GM18507 (cell line): ENCODE measurements at regions not wholly inside any gene's neighbourhood (a gene's known extent, or its start where the extent isn't known, plus 50 kb on each side); places are given as distances from the start of the nearest gene placed in this dataset.
A peak's percentile ranks its signal among the peaks of the same experiment; 100 is the strongest.

ENCODE experiments used
- DNase-seq: peaks from one replicate; pipeline ENCODE4 v3.0.0; 2011; ENCODE audit warnings: low read depth; ENCODE audit not compliant: insufficient read length; ENCODE audit errors: extremely low spot score
- FAIRE-seq: peaks from 2 replicates; lab custom pipeline; 2011; peaks lifted over from hg19 to GRCh38; lab: Jason Lieb, UNC

DNA sequence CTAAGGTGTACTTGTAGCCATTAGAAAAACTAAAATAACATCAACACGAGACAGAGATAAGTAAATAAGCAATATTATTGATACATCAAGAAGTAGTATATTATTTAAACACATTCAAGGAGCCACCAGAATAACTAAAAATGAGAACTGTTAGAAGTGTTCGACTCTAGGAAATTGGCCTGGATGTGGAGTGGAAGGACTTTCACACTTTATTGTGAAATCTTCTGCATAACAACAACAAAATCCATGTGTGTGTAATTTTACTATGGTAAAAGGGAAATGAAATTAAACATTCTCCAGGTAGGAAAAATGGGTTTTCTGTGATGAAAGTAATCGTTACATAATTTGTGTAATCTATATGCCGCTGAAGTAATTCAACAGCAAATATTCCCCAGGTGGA lies 96.3 kb upstream of the RNF152 start:
- FAIRE-seq (no peak), DNase-seq (no peak)

DNA sequence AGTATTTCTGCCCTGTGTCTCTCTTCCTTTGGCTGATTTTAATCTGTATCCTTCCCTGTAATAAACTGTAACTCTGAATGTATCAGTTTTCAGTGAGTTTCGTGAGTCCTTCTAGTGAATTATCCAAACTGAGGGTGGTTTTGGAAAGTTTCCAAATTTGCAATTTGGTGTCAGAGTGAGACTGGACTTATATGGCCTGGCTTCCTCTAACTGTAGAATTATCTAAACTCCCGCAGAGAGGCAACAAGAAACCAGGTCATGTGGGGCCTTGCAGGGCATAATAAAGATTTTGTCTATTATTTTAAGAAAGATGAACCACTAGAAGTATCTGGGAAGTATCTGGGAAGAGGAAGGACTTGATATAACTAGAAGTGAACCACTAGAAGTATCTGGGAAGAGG lies 95.3 kb upstream of the RNF152 start:
- DNase-seq, result no peak
- FAIRE-seq, result no peak

DNA sequence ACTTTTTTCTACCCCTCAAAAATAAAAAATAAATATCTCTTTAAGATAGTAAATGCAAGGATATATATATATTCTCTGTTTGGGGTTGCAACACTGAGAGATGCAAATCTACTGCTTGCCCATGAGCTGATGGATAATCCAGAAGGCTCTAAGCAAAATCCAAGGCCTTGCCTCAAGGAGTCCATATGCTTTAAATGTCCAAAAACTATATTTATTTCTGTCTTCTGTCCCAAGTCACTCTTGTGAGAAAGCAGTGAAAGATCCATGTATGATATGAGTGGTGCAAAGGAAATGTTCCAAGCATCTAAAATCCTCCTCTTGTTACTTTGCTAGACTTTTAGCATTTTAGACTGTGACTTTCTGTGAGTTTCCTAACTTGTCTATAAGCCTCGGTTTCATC lies 92.9 kb upstream of the RNF152 start:
- FAIRE-seq, result no peak
- no peak for DNase-seq

DNA sequence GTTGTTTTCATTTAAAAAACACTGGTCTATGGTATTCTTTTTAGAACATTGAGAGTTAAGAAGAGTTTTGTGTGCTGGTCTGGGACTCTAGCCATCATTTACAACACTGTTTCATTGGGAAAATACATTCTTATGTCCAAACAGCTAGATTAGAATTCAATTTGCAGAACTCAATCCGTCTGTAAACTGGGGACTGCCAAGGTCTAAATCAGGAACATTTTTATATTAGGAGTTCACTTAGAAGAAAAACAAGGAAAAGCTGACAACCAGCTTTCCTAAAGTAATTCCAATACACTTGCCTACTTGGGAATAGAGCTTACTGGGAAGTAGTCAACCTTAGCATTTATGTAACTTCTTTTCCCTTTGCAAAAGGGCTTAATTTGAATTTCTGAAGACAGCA lies 91.5 kb upstream of the RNF152 start:
- no peak for FAIRE-seq

DNA sequence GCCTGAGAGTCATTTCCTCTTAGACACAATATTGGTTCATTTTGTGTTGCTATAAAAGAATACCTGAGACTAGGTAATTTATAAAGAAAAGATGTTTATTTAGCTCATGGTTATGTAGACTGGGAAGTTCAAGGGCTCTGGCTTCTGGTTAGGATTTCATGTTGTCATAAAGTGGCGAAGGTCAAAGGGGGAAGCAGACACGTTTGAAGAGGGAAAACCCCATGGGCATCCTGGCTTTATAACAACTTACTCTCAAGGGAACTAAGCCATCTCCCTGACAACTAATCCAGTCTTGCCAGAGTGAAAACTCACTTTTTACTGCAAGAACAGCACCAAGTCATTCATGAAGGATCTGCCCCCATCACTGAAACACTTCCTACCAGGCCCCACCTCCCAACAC lies 89.7 kb upstream of the RNF152 start:
- DNase-seq (no peak), FAIRE-seq (peak; percentile 59)

More for the DNA sequence above, 91.5 kb upstream of the RNF152 start:
- DNase-seq, result no peak

DNA sequence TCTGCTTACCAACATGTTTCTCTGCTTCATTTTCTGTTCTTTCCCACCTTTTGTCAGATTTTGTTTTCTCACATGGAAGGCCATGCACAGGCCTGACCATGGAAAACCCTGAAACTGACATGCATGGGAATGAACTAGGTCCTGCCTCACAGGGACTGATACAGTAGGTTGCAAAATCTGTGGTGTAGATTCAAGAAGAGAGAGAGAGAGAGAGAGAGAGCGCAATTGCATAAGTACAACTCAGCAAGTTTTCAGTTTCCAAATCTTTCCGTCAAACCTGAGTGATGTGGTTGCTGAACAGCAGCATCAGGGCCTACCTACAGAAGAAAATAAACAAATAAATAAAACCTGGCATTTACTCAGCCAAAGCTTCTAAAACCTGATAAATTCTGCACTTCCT lies 87.5 kb upstream of the RNF152 start:
- FAIRE-seq, result no peak
- DNase-seq, result no peak

DNA sequence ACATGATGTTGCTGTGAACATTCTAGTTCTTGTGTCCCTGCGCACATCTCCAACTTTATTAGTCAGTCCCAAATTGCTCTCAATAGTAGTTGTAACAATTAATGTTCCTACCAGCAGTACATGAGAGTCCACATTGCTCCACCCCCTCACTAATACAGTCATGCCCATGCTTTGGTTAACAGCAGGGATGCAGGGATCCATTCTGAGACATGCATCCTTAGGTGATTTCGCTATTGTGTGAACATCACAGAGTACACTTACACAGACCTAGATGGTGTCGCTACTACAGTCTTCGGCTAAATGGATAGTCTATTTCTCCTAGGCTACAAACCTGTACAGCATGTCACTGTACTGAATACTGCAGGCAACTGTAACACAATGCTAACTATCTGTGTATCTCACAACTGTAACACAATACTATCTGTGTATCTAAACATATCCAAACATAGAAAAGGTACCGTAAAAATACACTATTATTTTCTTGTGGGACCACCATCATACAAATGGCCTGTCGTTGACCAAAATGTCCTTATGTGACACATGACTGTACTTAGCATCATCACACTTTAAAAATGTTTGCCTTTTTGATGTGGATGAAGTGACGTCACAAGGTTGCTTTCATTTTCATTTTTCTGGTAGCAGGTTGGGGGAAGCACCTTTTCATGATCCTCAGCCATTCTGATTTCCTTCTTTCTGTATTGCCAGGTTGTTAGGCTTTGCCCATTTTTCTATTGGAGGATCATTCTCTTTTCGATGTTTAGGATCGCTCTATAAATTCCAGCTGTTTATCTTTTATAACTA lies 82.9 kb upstream of the RNF152 start:
- DNase-seq (no peak), FAIRE-seq (peak; percentile 33)

DNA sequence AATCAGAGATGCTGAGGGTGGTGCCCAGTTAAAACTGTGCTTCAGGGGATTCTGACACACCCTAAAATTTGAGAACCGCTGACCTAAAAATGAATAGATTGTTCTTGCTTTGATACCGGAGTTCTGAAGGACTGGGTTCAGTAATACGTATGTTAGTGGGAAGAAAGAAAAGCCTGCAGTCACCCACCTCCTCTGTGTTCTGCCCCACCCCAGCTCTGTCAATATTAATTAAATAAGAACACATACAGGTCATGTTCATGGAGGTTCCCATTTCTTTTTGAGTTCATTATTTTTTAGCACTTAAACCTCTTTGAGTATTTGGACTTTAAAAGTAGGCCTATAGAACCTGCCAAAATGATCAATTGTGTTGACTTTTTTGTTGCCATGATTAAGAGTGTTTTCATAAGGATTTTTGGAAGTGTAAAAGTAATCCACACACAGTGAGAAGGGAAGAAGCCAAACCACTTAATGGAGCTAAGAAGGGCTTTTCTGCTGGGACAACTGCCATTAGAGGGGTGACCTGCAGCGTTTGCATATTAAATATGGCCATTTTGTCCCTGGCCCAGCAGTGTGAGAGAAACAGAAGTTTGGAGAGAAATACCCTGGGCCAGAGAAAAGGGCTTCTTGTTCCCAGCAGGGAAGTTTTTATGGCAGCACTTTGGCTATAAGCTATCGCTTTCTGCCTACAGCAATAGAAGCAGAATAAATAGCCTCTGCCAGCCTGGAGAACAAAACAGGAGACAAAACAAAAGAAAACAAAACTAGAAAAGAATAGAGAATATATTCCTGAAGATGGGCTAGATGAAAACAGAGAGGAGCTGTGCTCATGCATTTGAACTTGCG lies 80.7 kb upstream of the RNF152 start:
- FAIRE-seq, result no peak
- no peak for DNase-seq

DNA sequence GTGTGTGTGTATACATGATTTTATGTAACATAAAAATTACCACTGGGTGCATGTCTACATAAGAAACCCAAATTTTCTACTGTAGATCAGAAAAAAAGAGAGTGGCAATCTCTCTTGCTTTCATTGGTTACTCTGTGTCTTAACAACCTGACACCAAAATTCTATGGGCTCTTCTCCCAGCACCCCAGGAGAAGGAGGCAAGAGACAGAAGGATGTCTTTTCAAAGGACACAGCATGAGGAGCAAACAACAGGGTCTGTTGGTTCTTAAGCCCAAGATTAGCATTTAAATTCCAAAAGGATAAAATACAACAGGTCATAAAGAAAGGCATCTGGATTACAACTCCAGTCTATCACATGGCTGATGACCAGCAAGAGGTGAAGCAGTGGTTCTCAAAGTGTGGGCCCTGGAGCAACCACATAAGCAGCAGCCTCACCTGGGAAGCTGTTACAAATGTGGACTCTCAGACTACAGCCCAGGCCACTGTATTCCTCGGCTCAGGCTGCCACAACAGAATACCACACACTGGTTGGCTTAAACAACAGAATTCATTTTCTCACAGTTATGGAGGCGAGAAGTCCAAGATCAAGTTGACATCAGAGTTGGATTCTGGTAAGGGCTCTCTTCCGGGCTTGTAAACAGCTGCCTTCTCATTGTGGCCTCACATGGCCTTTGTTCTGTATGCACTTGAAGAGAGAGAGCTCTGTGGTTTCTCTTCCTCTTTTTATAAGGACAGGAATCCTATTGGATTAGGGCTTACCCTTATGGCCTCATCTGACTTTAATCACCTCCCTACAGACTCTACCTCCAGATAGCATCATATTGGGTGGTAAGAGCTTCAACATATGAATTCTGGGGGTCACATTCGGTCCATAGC lies 79.8 kb upstream of the RNF152 start:
- FAIRE-seq (no peak), DNase-seq (no peak)

DNA sequence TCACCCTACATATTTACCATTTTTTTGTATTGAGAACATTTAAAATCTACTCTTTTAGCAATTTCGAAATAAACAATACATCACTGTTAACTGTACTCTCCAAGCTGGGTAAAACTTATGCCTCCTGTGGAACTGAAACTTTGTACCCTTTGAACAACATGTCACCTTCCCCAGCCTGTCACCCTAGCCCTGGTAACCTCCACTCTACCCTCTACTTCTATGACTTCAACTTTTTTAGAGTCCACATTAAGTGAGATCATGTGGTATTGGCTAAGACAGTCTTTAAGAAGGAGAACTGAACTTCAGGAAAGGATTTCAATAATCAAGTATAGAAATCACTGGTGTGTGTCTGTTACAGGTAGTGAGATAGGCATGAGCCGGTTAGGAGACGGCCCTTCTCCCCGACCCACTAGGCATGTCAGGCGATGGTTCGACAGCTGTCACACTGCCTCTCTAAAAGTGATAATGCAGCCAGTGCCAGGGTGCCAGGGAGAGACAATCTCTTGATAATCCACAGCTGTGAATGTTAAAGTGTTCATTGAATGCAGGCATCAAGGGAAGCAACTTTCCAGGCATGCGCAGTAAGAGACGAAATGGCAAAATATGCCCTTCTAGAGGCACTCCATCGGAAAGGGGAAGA lies 74.6 kb upstream of the RNF152 start:
- FAIRE-seq (no peak), DNase-seq (no peak)

DNA sequence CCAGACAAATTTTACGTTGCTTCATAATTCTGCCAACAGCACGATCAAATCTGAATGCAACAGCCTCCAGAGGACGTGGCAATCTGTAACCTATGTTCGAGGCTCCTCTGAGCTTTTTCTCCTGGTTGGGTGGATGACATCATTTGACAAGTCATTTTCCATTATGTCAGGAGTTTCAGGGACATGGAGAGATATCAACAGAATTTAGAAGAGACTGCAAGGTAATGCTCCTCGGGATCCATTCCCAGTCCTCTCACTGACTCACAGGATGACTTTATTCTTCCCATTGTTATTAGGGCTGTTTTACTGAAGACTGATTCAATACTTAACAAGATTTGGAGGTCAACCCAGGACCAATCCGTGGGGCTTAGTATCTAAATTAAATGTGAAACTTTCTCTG lies 72.5 kb upstream of the RNF152 start:
- no peak for FAIRE-seq
- no peak for DNase-seq

DNA sequence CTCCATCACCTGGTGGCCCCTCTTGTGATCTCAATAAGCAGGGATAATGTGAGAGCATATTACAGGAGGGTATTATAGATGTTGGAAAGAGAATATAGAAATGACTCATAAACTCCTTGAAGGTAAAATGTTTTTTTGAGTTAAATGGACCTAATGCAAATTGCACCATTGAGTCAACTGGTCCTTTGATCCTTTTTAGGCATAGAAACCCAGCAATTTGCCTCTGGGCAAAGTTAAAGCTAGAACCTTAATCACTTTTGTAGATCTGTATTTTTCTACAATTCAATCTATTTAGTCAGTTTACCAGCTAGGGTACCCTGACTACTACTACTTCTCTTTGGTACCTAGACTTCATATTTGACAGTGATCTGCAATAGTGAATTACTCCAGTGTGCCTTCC lies 71.8 kb upstream of the RNF152 start:
- FAIRE-seq (no peak), DNase-seq (no peak)

DNA sequence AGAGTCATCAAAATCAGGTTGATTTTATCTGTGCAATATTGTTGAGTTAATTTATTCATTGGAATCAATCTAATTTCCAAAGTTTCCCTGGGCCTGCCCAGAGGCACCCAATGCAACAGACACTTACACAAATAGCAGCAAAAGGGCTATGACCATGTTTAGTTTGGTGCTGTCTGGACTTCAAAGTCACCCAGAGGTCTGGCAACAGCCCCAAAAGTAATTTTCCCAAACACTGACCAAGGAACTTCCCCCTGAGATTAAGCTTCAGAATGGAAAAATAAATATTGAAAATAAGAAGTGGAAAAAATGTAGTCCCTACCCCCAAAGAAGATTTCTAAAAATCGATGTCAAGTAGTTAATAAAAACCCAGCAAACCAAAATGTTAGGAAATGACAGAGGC lies 70.9 kb upstream of the RNF152 start:
- no peak for FAIRE-seq
- DNase-seq, result no peak

DNA sequence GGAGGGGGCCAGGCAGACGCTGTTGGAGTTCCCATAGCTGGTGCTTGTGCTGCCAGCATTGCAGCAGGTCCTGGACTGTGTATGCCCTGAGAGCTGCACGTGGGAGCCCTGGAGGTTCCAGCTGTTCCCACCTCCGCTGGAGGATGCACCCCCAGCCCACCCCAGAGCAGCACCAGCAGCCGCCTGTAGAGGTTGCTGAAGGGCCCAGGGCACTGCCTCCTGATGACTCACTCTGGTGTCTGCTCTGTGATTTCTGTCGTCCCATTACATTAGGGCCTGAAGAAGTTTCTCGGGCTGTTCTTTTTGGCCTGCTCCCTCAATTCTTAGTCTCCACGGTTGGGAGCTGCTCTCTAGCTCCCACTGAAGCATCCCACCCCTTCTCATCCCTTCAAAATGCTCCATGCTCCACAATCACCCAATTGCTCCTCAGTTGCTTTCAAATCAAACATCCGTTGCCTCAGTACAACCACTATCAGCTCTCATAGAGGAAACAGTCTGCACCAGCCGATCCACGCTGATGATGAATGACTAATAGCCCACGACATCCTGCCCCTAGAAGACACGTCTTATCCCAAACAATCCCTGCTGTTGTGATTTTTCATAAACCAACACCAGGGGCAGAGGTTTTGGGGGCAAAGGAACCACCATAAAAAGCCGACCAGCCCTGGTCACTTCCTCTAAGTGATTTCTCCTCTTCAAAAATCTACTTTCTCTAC lies 65.2 kb upstream of the RNF152 start:
- FAIRE-seq (no peak), DNase-seq (no peak)

DNA sequence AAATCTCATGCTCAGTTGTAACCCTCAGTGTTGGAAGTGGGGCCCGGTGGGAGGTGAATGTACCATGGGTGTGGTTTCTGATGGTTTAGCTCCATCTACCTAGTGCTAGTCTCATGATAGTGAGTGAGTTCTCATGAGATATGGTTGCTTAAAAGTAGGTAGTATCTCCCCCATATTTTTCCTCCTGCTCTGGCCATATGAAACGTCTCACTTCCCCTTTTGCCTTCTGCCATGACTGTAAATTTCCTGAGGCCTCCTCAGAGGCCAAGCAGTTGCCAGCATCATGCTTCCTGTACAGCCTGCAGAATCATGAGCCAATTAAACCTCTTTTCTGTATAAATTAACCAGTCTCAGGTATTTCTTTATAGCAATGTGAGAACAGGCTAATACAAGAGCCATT lies 62.8 kb upstream of the RNF152 start:
- FAIRE-seq (peak; percentile 87), DNase-seq (no peak)

DNA sequence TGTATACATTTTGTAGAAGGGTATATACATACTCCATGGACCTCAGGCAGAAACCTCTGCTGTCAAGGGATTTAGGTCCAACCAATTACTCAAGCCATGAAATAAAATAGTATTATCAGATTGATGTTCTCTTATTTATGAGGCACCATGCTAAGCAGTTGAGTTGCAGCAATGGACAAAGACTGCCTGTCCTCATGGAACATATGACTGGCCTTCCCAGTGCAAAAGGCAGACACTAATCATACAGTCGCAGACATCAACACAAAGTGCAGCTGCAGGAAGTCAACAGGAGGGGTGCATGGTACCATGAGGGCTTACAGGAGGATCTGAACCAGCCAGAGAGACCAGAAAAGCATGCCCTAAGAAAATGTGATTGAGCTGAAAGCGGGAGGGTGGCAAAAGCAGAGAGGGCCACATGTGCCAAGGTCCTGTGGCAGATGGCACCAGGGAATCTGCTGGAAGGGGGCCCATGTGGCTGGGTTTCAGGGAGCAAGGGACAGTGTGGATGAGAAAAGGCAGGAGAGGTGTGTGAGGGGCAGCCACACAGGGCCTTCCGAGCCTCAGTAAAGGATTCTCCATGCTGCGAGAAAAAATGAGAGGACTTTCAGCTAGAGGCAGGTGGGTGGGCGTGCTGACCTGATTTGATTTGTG lies 61.4 kb upstream of the RNF152 start:
- FAIRE-seq, result no peak

DNA sequence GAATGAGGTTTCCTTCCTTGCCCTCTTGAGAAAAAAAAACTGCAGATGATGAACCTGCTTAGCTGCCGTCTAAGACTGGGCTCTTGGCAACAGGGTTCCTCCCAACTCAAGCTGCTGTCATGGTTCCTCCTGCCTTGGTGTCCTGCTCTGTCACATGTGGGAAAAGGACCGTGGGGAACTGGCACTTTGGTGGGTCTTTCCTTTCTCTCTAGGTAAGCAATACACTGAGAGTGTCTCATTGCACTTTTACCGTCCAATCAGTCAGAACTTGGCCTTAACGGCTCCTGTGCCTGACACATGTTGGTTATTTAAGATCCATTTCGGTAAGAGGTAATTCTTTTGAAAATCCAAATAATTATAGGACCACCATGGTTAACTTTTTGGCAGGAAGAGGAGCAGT lies 60.8 kb upstream of the RNF152 start:
- DNase-seq (no peak), FAIRE-seq (no peak)

More for the DNA sequence above, 61.4 kb upstream of the RNF152 start:
- DNase-seq, result no peak

DNA sequence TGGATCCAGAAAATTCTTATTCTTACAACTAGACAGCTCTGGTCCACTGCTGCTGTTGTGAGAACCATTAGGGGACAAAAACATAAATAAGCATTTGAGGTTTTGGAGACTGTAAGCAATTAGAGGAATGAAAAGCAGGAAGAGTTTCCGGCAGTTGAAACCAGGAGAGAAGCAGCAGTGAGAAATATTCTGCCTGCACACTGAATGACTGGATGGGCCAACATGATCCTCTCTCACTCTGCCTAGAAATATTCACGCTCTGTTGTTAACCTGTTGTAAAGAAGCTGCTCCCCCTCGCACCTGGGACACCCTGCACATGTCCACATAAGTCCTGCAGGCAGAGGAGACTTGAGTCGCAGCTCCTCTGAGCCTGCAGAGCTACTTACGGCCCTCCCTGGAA lies 60.4 kb upstream of the RNF152 start:
- FAIRE-seq (no peak), DNase-seq (no peak)
